H4 (cell line): ENCODE measurements at regions not wholly inside any gene's neighbourhood (a gene's known extent, or its start where the extent isn't known, plus 50 kb on each side); places are given as distances from the start of the nearest gene placed in this dataset.
A peak's percentile ranks its signal among the peaks of the same experiment; 100 is the strongest.
"Not testable (repeated sequence)": the region's sequence is repeated elsewhere in the genome, so short reads cannot be mapped to it uniquely, and the experiment has no call there.

Experiments used
- DNase-seq: peaks from one replicate; pipeline ENCODE4 v3.0.0-alpha.2; 2015; ENCODE audit warnings: low spot score

DNA sequence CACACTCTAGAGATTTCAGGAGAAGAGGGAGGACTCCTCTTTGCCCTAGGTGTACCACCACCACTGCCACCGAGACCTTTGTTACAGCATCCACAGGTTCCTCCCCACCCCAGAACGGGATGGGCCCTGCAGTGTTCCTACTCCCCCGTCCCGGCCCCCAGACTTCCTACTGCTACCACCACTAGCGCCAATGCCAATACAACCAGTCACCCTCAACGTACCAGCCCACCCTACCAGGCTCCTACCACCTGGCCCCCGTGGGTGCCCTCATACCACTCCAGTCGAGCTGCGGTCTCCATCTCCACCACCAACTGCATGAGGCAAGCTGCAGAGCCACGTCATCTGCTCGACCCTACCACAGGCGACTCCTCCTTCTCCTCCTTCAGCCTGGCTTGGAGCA is 437.1 kb upstream of the ZNF337 start:
- DNase-seq, result not testable (repeated sequence)

DNA sequence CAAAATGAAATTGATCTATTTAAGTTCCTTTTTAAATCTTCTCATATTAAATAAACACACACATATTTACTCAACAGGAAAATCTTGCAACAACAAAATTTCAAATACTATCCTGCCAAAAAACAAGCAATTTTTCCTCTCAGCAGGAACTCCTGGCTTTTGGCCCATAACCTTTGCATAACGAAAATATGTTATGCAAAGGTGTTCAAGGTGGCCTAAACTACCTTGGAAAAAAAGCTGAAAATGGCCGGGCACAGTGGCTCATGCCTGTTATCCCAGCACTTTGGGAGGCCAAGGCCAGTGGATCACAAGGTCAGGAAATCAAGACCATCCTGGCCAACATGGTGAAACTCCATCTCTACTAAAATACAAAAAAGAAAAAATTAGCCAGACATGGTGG is 424.3 kb upstream of the ZNF337 start:
- not testable (repeated sequence) for DNase-seq

DNA sequence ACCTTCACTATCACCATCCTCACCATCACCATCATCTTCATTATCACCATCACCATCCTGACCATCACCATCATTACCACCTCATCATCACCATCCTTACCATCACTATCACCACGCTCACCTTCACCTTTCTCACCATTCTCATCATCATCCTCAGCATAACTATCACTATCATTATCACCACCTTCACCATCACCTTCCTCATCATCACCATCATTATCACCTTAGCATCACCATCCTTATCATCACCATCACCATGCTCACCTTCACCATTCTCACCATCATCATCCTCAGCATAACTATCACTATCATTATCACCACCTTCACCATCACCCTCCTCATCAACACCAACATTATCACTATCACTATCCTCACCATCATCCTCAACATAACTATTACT is 397.8 kb upstream of the ZNF337 start:
- DNase-seq, result not testable (repeated sequence)

DNA sequence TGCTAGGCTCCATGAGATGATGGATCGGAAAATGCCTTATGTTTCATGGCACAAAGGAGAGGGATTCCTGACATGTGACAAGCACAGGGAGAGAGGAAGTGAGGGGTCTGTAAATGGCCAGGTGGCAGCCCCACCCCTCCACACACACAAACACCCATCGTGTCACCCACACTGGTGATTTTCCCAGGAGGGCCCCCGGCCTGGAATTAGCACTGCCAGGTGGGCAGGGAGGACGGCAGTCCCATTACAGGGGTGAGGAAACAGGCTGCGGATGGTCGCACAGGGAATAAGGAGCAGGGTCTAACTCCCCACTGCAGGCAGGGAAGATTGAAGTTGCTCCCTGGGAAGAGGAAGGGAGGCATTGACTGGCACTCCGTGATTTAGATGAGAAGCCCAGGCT is 395.3 kb upstream of the ZNF337 start:
- DNase-seq, result not testable (repeated sequence)

DNA sequence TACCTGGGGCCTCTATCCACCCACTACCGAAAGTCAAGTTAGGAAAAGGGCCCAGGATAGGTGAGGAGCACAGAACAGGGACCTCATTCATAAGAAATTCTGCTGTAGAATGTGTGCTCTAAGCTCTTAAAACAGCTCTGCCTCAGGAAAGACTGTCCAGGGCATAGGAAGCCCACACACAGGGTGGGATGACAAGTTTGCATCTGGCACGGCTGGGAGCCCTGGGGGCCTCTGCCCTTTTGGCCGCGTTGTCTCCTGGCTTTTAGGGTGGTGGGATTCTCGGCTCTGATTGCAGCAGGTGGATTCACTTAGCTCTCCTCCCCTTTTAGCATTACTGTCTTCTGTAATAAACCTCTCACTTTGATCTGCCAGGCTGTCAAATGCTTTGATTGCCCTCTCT is 389.5 kb upstream of the ZNF337 start:
- DNase-seq, result not testable (repeated sequence)

DNA sequence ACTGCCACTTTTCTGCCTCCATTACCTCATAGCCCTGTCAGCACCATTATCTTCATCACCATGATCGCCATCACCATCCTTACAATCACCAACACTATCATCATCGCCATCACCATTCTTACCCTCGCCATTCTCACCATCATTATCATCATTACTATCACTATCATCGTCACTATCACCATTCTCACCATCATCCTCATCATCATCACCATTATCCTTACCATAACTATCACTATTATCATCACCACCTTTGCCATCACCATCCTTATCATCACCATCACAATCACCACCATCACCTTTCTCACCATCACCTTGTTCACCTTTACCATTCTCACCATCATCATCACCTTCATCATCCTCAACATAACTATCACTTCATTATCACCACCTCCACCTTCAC is 377.3 kb upstream of the ZNF337 start:
- DNase-seq, result not testable (repeated sequence)

DNA sequence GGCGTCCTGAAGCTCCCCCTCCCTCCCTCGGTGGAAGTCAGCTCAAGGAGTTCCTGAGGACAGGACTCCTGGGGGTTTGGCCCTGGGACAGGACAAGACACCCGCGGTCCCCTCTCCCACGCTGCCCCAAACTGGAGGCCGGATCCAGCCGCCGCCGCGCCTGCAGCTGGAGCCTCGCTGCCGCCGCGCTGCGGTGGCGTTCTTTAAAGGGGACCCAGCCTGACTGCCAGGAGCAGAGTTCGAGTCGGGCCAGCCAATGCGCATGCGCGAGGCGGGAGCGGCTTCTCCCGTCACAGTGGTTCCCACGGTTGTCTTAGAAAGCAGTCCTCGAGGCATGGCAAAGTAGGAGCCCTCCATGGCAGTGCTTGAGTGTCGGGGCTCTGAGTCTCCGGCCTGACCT is 362.7 kb upstream of the ZNF337 start:
- DNase-seq, result not testable (repeated sequence)

DNA sequence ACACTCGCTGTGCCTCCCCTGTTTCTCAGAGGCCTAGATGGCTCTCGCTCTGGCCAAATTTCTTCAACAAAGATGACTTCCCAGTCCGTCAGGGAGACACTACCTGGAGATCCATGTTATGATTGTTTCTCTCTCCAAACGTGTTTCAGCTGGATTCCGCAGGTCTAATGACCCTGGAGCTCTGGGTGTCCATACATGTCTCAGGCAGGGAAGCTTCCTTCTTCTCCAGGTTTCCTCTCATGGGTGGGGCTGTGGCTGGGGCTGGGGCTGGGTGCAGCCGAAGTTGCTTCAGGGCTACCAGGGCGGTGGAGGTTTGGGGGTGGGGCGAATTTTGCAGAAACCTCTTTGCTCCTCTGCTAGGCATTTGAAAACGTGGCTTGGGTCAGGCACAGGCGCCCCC is 361.8 kb upstream of the ZNF337 start:
- DNase-seq, result not testable (repeated sequence)

DNA sequence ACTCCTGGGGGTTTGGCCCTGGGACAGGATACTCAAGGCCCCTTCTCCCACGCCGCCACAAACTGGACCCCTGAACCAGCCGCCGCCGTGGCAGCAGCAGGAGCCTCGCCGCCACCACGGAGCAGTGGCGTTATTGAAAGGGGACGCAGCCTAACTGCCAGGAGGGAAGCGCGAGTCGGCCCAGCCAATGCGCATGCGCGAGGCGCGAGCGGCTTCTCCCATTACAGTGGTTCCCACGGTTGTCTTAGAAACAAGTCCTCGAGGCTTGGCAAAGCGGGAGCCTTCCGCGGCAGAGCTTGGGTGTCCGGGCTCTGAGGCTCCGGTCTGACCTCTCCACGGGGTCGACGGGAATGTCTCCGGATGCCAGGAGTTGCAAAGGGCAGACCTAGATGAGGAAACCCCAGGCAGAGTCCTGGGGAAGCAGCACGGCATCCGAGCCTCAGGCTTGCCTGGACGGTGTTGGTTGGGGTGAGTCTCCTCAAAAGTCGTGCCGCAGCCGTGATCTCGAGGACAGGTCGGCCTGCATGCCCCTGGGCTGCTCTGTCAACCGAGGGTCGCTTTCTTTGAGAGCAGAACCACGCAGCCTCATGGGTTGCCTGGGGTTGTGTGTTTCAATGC is 360.6 kb upstream of the ZNF337 start:
- not testable (repeated sequence) for DNase-seq

DNA sequence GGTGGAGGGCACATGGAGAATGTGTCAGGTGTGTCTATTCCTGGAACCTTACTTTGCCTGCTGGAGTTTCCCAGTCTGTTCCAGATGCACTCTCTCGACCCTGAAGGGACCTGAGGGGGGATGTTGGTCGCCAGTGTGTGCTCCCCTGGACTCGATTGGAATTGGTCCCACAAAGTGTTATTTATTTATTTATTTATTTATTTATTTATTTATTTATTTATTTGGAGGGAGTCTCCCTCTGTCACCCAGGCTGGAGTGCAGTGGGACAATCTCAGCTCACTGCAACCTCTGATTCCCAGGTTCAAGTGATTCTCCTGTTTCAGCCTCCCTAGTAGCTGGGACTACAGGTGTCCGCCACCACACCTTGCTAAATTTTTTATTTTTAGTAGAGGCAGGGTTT is 329.1 kb upstream of the ZNF337 start:
- not testable (repeated sequence) for DNase-seq

DNA sequence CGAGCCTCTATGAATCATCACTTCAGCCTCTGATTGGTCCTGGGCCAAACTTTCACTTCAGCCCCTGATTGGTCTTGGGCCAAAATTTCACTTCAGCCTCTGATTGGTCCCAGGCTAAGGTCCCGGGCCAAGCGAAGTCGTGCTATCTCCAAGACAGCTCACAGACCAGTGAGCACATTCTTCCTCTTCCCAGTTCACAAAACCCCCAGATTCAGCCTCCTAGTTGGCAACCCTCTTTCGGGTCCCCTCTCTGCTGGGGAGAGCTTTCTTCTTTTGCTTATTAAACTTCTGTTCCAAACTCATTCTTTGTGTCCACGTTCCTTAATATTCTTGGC is 314.3 kb upstream of the ZNF337 start:
- not testable (repeated sequence) for DNase-seq

DNA sequence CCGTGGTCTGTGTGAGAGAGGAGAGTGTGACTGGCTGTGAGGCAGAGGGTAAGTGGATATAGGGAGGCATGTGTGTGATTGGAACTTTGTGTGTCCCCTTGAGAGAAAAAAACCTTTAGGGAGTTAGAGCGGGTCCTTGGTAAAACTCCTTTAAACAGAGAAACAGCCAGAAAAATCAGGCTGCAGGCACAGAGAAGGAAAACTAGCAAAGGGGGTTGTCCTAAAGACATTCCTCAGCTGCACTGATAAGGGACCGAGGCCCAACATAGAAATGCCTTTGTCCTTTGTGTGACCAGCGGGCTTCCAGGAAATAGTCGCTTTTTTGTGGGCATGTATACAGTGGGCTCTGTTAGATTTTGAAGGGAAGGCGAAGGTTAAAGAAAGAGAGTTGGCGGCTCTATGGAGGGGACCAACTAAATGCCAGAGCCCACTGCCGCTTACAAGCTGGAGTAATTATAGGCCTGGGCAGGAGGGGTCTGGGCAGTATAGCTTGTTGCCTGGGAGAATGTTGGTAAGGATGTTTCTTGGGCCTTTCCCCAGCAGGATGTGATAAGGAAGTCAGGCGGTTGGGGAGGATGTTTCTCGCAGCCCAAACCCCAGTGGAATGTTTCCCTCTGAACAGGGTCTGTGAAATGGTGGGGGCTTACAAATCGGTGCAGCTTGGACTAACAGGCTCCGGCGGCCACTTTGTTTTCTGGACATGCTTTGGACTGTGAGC is 313.7 kb upstream of the ZNF337 start:
- DNase-seq, result not testable (repeated sequence)

DNA sequence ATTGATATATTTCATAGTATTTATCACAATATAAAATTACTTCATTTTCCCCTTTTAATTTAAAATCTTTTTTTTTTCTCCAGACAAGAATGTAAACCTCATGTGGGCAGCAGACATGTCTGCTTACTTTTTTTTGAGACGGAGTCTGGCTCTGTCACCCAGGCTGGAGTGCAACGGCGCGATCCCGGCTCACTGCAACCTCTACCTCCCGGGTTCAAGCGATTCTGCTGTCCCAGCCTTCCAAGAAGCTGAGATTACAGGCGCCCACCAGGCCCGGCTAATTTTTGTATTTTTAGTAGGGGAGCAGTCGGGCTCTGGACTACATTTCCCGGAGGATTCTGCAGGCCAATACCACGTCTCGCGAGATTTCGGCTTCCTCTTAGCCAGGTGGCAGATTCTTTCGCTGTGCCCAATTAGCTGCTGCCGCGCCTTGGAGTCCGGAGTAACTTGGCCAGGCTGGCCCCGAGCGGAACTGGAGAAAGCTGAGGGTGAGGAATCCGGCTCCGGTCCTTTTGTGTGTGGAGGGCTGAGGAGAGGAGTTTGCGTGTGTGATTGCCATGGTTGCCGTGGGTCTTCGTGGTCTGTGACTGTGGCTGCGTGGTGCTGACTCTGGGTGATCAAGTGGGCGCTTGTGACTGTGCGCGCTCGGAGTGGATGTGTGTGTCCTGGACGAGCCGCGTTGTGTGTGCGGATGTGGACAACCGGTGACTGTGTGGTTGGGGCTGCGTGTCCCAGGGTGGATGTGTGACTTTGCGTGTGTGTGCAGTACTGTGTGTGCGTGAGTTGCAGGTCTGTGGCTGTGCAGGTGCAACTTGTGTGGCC is 313.0 kb upstream of the ZNF337 start:
- DNase-seq, result peak; percentile 89

DNA sequence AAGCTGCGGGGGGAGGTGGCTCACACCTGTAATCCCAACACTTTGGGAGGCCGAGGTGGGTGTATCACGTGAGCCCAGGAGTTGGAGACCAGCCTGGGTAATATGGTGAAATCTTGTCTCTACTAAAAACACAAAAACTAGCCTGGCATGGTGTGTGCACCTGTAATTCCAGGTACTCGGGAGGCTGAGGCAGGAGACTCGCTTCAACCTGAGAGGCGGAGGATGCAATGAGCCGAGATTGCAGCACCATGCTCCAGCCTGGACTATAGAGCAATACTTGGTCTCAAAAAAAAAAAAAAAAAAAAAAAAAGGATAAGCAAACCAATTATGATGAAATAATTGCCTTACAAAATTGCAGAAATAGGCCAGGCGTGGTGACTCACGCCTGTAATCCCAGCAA is 311.4 kb upstream of the ZNF337 start:
- not testable (repeated sequence) for DNase-seq

DNA sequence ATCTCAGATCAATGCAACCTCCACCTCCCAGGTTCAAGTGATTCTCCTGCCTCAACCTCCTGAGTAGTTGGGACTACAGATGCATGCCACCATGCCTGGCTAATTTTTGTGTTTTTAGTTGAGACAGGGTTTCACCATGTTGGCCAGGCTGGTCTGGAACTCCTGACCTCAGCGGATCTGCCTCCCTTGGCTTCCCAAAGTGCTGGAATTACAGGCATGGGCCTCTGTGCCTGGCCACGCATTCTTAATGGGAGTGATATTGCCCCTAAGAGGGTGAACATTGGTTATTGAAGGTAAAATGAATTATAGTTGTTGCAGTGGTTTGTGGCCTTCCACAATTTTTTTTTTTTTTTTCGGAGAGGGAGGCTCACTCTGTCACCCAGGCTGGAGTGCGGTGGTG is 309.5 kb upstream of the ZNF337 start:
- not testable (repeated sequence) for DNase-seq

DNA sequence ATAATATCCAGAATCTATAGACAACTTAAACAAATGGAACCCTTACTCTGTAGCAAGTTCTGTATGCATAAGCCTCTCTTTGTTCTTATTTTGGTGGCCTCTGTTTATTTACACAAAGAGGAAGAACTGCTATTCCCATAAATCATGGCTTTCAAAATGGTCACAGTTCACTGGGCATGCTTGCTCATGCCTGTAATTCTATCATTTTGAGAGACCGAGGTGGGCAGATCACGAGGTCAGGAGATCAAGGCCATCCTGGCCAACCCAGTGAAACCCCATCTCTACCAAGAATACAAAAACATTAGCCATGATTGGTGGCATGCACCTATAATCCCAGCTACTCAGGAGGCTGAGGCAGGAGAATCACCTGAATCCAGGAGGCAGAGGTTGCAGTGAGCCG is 307.3 kb upstream of the ZNF337 start:
- DNase-seq, result not testable (repeated sequence)

DNA sequence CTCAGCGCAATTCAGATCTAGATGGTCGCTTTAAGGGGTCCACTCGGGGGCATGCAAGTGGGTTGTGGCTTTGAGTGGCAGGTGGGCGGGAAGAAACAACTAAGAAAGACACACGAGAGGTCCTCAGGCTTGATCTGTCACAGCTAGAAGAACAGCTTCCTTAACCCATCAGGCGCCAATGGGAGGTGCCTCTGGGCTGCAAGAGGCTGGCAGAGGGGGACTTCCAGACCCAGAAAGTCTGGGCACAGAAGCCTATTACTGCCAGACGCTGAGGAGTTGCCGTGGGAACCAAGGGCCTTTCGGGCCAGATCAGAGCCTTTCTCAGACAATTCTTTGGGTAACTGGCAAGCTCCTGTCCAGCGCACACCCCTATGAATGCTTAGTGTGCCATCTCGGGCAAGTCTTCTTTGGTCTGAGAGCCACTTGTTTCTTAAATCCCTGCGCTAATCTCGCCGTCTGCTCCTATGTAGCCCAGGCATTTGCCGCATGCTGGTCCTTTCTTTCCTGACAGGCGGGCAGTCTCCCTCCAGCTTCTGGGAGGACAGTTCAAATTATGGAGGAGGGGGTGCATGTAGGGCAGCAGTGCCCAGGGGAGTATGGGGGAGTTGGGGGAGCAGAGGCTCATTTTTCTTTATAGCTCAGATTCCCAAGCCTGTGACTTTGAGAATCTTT is 300.9 kb upstream of the ZNF337 start:
- DNase-seq, result not testable (repeated sequence)

DNA sequence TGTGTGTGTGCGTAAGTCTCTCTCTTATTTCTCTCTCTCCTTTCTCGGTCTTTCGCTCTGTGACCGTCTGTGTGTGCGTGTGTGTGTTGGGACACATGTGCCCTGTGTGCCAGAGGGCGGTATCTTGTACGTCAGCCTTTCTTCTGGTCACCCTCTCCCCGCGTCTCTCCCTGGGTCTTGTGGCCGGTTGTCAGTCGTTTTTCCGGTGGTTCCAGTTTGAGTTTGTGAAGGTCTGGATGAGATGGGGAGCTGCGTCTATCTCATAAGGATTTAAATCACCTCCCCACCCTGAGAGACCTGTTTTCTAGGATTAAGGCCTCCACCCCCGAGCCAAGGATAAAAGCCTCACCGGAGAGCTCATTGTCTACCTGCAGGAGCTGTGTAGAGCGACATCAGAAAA is 295.5 kb upstream of the ZNF337 start:
- DNase-seq, result no peak

DNA sequence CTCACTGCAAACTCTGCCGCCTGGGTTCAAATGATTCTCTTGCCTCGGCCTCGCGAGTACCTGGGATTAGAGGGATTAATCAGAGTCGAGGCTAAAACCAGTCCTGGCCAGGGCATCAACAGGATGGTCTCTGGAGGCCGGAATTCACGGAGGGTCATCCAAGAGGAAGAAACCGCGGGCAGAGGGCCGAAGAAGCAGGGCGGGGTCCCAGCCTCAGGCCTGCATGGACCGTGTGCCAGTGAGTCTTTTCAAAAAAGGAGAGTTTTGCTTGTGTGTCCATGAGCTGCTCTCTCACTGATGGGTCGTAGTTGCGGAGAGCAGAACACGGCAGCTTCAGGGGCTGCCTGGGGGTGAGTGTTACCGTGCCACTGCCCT is 295.1 kb upstream of the ZNF337 start:
- DNase-seq, result no peak

DNA sequence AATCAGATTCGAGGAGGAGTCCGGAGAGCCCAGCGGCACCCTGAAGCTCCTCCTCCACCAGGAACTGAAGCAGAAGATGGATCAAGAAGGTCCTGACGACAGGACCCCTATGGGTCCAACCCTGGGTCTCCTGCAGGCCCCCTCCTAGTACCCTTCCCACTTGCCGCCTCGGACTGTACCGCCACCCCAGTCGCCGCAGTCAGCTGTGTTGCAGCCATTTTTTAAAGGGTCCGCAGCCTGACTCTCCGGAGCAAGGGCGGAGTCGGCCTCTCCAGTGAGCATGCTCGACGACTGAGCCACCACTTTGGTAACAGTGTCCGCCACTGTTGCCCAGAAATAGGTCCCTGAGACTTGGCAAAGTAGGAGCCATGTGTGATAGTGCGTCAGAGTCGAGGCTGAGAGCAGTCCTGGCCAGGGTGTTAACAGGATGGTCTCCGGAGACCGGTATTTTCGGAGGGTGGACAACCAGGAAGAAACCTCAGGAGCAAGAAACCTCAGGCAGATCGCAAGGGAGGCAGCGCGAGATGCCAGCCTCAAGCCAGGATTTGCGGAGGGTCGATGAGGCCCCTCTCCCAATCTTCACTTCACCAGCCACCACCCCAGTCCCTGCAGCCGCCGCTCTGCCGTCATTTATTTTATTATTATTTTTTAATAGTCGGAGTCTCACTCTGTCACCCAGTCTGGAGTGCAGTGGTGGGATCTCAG is 294.6 kb upstream of the ZNF337 start:
- no peak for DNase-seq

DNA sequence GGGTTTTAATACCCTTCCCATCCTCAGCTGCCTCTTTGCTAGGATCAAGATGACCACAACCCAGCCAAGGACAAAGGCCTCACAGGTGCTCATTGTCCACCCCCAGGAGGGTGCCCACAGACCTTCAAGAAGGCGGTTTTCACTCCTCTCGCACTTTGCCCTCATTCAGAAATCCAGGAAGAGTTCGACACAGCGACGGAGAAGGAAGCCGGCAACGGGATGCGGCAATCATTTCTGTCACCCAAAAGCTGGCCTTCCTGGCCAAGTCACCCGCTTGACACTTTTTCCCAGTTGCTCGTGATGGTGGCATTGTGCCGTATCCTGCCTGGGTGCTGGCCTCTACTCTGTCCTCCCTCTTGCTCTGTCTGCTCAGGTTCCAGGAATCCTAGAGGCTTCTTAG is 293.0 kb upstream of the ZNF337 start:
- DNase-seq, result not testable (repeated sequence)

DNA sequence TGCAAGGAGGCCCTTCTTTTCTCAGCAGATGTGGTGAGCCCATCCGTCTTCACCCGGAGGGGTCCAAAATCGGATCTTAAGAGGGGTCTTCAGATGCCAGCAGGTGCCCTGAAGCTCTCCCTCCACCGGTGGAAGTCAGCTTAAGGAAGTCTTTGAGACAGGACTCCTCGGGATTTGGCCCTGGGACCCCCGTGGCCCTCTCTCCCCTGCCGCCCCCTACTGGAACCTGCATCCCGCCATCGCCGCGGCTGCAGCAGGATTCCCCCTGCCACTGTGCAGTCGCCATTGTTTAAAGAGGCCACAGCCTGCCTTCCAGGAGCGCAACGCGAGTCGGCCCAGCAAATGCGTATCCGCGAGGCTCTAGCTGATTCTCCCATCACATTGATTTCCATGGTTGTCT is 292.5 kb upstream of the ZNF337 start:
- no peak for DNase-seq
